Loucy (cell line): ENCODE measurements at regions not wholly inside any gene's neighbourhood (a gene's known extent, or its start where the extent isn't known, plus 50 kb on each side); places are given as distances from the start of the nearest gene placed in this dataset.

ENCODE experiments used
- EZH2phosphoT487 ChIP-seq: fragments of 200-600 bp; IDR thresholded peaks from 2 replicates; pipeline ENCODE4 v1.6.1; 2018; ENCODE audit warnings: antibody characterized with exemption, mild to moderate bottlenecking, moderate library complexity, borderline replicate concordance
- TF ChIP-seq, protein P1 (sequence below): fragments of 200-600 bp; sonication (generic); conservative IDR thresholded peaks from 2 replicates; pipeline ENCODE4 v1.5.1; 2014; ENCODE audit warnings: mild to moderate bottlenecking, antibody characterized with exemption, low read length

- TF ChIP-seq, protein P1, sequence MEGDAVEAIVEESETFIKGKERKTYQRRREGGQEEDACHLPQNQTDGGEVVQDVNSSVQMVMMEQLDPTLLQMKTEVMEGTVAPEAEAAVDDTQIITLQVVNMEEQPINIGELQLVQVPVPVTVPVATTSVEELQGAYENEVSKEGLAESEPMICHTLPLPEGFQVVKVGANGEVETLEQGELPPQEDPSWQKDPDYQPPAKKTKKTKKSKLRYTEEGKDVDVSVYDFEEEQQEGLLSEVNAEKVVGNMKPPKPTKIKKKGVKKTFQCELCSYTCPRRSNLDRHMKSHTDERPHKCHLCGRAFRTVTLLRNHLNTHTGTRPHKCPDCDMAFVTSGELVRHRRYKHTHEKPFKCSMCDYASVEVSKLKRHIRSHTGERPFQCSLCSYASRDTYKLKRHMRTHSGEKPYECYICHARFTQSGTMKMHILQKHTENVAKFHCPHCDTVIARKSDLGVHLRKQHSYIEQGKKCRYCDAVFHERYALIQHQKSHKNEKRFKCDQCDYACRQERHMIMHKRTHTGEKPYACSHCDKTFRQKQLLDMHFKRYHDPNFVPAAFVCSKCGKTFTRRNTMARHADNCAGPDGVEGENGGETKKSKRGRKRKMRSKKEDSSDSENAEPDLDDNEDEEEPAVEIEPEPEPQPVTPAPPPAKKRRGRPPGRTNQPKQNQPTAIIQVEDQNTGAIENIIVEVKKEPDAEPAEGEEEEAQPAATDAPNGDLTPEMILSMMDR = no peak
- TF ChIP-seq EZH2phosphoT487 = no peak
These were observed 304.3 kb upstream of the KITLG start for GRCh38 chr12:88884600-88884999.
